Vagina (tissue), 2 donors: ENCODE measurements at regions not wholly inside any gene's neighbourhood (a gene's known extent, or its start where the extent isn't known, plus 50 kb on each side); places are given as distances from the start of the nearest gene placed in this dataset.

Experiments used
- POLR2A ChIP-seq, 2 donors: fragments of 450-650 bp; IDR thresholded peaks; one replicate each; pipeline ENCODE4 v1.6.1; 2017; ENCODE audit warnings: antibody characterized with exemption in 2 of 2, mild to moderate bottlenecking in 2 of 2, moderate library complexity in 2 of 2
- POLR2AphosphoS5 ChIP-seq, 2 donors: sonication (generic); formaldehyde crosslinking; IDR thresholded peaks; one replicate each; pipeline ENCODE4 v1.9.0; 2017; ENCODE audit warnings: antibody characterized with exemption in 2 of 2, mild to moderate bottlenecking in 2 of 2, low read depth in 1 of 2; ENCODE audit not compliant: insufficient read depth in 1 of 2
- TF ChIP-seq, protein P1 (sequence below), 3 experiments: fragments of 450-650 bp in 2 of 3; fragments of 200-600 bp in 1 of 3; sonication (generic) in 1 of 3; IDR thresholded peaks; one replicate each; pipeline ENCODE4 v1.5.1; 2017 to 2019; ENCODE audit warnings: antibody characterized with exemption in 3 of 3, mild to moderate bottlenecking in 2 of 3, moderate library complexity in 2 of 3

DNA sequence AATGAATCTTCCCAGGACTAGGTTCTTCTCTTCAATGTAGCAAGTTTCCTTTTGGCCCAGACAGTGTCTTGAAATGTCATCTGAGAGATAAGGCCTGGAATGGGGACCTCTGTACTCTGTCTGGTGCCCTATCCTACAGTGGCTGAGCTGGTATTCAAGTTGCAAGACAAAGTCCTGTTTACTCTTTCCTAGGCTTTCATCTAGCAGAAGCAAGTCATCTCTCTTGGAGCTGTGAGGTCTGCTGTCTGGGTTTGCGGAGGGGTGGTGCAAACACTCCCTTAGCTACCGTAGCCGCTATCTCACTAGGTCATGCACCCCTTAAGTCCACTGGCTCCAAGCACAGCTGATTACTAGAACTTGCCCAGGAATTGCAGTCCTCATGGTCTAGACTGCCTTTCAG, 149.7 kb upstream of the SLC16A7 start:
- TF ChIP-seq POLR2A (IDR thresholded peaks at IDR 0.05) (no peak), POLR2AphosphoS5 (IDR thresholded peaks at IDR 0.05; ENCODE audit: insufficient read depth in 1 of 2, low read depth in 1 of 2) (no peak)
- TF ChIP-seq, protein P1, sequence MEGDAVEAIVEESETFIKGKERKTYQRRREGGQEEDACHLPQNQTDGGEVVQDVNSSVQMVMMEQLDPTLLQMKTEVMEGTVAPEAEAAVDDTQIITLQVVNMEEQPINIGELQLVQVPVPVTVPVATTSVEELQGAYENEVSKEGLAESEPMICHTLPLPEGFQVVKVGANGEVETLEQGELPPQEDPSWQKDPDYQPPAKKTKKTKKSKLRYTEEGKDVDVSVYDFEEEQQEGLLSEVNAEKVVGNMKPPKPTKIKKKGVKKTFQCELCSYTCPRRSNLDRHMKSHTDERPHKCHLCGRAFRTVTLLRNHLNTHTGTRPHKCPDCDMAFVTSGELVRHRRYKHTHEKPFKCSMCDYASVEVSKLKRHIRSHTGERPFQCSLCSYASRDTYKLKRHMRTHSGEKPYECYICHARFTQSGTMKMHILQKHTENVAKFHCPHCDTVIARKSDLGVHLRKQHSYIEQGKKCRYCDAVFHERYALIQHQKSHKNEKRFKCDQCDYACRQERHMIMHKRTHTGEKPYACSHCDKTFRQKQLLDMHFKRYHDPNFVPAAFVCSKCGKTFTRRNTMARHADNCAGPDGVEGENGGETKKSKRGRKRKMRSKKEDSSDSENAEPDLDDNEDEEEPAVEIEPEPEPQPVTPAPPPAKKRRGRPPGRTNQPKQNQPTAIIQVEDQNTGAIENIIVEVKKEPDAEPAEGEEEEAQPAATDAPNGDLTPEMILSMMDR (IDR thresholded peaks at IDR 0.05): no peak
